WTC11 (cell line): ENCODE measurements at regions not wholly inside any gene's neighbourhood (a gene's known extent, or its start where the extent isn't known, plus 50 kb on each side); places are given as distances from the start of the nearest gene placed in this dataset.

ENCODE experiments used
- SP1 ChIP-seq: sonication (generic); formaldehyde crosslinking; conservative IDR thresholded peaks from 2 replicates; pipeline ENCODE4 v1.8.1; 2022; ENCODE audit warnings: missing genetic modification reagents
- TF ChIP-seq, protein P1 (sequence below): fragments of 200-600 bp; IDR thresholded peaks from 2 replicates; pipeline ENCODE4 v1.8.0; 2022; ENCODE audit warnings: antibody characterized with exemption

GRCh38 chr17:68190495-68190894 lies 57.3 kb upstream of the AMZ2 start:
- TF ChIP-seq, protein P1, sequence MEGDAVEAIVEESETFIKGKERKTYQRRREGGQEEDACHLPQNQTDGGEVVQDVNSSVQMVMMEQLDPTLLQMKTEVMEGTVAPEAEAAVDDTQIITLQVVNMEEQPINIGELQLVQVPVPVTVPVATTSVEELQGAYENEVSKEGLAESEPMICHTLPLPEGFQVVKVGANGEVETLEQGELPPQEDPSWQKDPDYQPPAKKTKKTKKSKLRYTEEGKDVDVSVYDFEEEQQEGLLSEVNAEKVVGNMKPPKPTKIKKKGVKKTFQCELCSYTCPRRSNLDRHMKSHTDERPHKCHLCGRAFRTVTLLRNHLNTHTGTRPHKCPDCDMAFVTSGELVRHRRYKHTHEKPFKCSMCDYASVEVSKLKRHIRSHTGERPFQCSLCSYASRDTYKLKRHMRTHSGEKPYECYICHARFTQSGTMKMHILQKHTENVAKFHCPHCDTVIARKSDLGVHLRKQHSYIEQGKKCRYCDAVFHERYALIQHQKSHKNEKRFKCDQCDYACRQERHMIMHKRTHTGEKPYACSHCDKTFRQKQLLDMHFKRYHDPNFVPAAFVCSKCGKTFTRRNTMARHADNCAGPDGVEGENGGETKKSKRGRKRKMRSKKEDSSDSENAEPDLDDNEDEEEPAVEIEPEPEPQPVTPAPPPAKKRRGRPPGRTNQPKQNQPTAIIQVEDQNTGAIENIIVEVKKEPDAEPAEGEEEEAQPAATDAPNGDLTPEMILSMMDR: no peak
- no peak for TF ChIP-seq SP1 (CRISPR knock-in tag)
